Liver (tissue), 8 donors: ENCODE measurements at regions not wholly inside any gene's neighbourhood (a gene's known extent, or its start where the extent isn't known, plus 50 kb on each side); places are given as distances from the start of the nearest gene placed in this dataset.

ENCODE experiments used
- DNase-seq: peaks from one replicate; pipeline ENCODE4 v3.0.0-alpha.2; 2017; ENCODE audit warnings: low spot score
- H3K27ac ChIP-seq, 2 donors: one replicate each; pipeline ENCODE4 v1.7.0; 2013; ENCODE audit warnings: inconsistent platforms in 2 of 2, low read length in 2 of 2, control low read depth in 1 of 2, low read depth in 1 of 2, mild to moderate bottlenecking in 1 of 2
- H3K27me3 ChIP-seq, 4 donors: one replicate each; pipeline versions ENCODE4 v1.6.1 to v1.7.0; 2013; ENCODE audit warnings: low read length in 3 of 4, inconsistent platforms in 1 of 4, mild to moderate bottlenecking in 1 of 4, moderate library complexity in 1 of 4; ENCODE audit not compliant: control insufficient read depth in 4 of 4, insufficient read depth in 4 of 4
- H3K36me3 ChIP-seq, 4 donors: one replicate each; pipeline versions ENCODE4 v1.6.1 to v1.7.0; 2013; ENCODE audit warnings: low read length in 3 of 4, mild to moderate bottlenecking in 3 of 4, low read depth in 1 of 4, moderate library complexity in 1 of 4; ENCODE audit not compliant: control insufficient read depth in 4 of 4, insufficient read depth in 3 of 4
- H3K4me1 ChIP-seq, 4 donors: one replicate each; pipeline versions ENCODE4 v1.6.1 to v1.7.0; 2013; ENCODE audit warnings: low read length in 3 of 4, mild to moderate bottlenecking in 3 of 4, moderate library complexity in 1 of 4; ENCODE audit not compliant: control insufficient read depth in 4 of 4, insufficient read depth in 4 of 4
- H3K4me3 ChIP-seq, 3 donors: one replicate each; pipeline versions ENCODE4 v1.6.1 to v1.7.0; 2013; ENCODE audit warnings: low read length in 3 of 3, control low read depth in 1 of 3, low read depth in 1 of 3, mild to moderate bottlenecking in 1 of 3
- H3K9ac ChIP-seq, 2 donors: one replicate each; pipeline ENCODE4 v1.7.0; 2013; ENCODE audit warnings: low read length in 2 of 2, mild to moderate bottlenecking in 2 of 2, moderate library complexity in 2 of 2, control low read depth in 1 of 2, low read depth in 1 of 2
- H3K9me3 ChIP-seq, 4 donors: one replicate each; pipeline versions ENCODE4 v1.6.1 to v1.7.0; 2013; ENCODE audit warnings: low read length in 3 of 4; ENCODE audit not compliant: control insufficient read depth in 4 of 4
- ATF3 ChIP-seq: IDR thresholded peaks from 2 replicates; pipeline ENCODE4 v1.6.1; 2016; ENCODE audit warnings: antibody characterized with exemption
- EGR1 ChIP-seq, 2 donors: IDR thresholded peaks; 2 replicates each; pipeline ENCODE4 v1.6.1; 2016 to 2018; ENCODE audit warnings: antibody characterized with exemption in 2 of 2, low read depth in 2 of 2
- FOXA1 ChIP-seq: IDR thresholded peaks from 2 replicates; pipeline ENCODE4 v1.6.1; 2016; ENCODE audit warnings: antibody characterized with exemption
- FOXA2 ChIP-seq: IDR thresholded peaks from 2 replicates; pipeline ENCODE4 v1.6.1; 2016; ENCODE audit warnings: antibody characterized with exemption
- GABPA ChIP-seq, 2 donors: IDR thresholded peaks in 1 of 2; conservative IDR thresholded peaks in 1 of 2; 2 replicates each; pipeline ENCODE4 v1.6.1; 2016; ENCODE audit warnings: antibody characterized with exemption in 2 of 2, mild to moderate bottlenecking in 1 of 2, moderate library complexity in 1 of 2
- HNF4A ChIP-seq, 2 donors: conservative IDR thresholded peaks; 2 replicates each; pipeline ENCODE4 v1.6.1; 2016; ENCODE audit warnings: antibody characterized with exemption in 2 of 2, mild to moderate bottlenecking in 2 of 2
- HNF4G ChIP-seq: IDR thresholded peaks from 2 replicates; pipeline ENCODE4 v1.6.1; 2016; ENCODE audit warnings: antibody characterized with exemption
- JUND ChIP-seq, 2 donors: IDR thresholded peaks; 2 replicates each; pipeline ENCODE4 v1.6.1; 2016; ENCODE audit warnings: antibody characterized with exemption in 2 of 2
- NR2F2 ChIP-seq: IDR thresholded peaks from 2 replicates; pipeline ENCODE4 v1.6.1; 2016; ENCODE audit warnings: antibody characterized with exemption
- RAD21 ChIP-seq, 2 donors: IDR thresholded peaks; 2 replicates each; pipeline ENCODE4 v1.6.1; 2016; ENCODE audit warnings: antibody characterized with exemption in 2 of 2, mild to moderate bottlenecking in 2 of 2
- RXRA ChIP-seq, 2 donors: IDR thresholded peaks; 2 replicates each; pipeline ENCODE4 v1.6.1; 2017 to 2018; ENCODE audit warnings: antibody characterized with exemption in 2 of 2, mild to moderate bottlenecking in 1 of 2
- SP1 ChIP-seq: IDR thresholded peaks from 2 replicates; pipeline ENCODE4 v1.6.1; 2018; ENCODE audit warnings: antibody characterized with exemption, mild to moderate bottlenecking
- TAF1 ChIP-seq: conservative IDR thresholded peaks from 2 replicates; pipeline ENCODE4 v1.6.1; 2016; ENCODE audit warnings: antibody characterized with exemption, mild to moderate bottlenecking
- YY1 ChIP-seq: IDR thresholded peaks from 2 replicates; pipeline ENCODE4 v1.6.1; 2016; ENCODE audit warnings: antibody characterized with exemption, mild to moderate bottlenecking
- WGBS: extraction: QIAGEN DNeasy Blood & Tissue Kit; methylation state at CpG from one replicate; pipeline ENCODE4 v1.1.7; 2013; 5-methylcytosine and 5-hydroxymethylcytosine counted together
- TF ChIP-seq, protein P1 (sequence below): fragments of 150-350 bp; IDR thresholded peaks from 2 replicates; pipeline ENCODE4 v1.5.1; 2017; ENCODE audit warnings: improper control_type of control experiment, low read depth, low read length; ENCODE audit not compliant: missing input control
- TF ChIP-seq, protein P2 (sequence below): IDR thresholded peaks from 2 replicates; pipeline ENCODE4 v1.6.1; 2016; ENCODE audit warnings: antibody characterized with exemption, mild to moderate bottlenecking
- TF ChIP-seq, protein P3 (sequence below): IDR thresholded peaks from 2 replicates; pipeline ENCODE4 v1.6.1; 2016; ENCODE audit warnings: antibody characterized with exemption
- TF ChIP-seq, protein P4 (sequence below): IDR thresholded peaks from 2 replicates; pipeline ENCODE4 v1.6.1; 2016; ENCODE audit warnings: antibody characterized with exemption
- donor health status: healthy.
- donor health status: healthy.
- donor health status: healthy.
- donor health status: healthy.
- donor health status: healthy.

GRCh38 chr1:195193134-195193533, 1415.1 kb downstream of the KCNT2 start:
- Histone ChIP-seq H3K27ac (no peak overlapping the region), H3K9ac (no peak overlapping the region), H3K36me3 (no peaks in the 10 kb centered on the region), H3K27me3 (no peaks in the 10 kb centered on the region), H3K4me3 (no peak overlapping the region), H3K4me1 (no peaks in the 10 kb centered on the region), H3K9me3 (no peaks in the 10 kb centered on the region)
- no peak for DNase-seq
- WGBS, result 69% methylated on average over 3 of the region's 3 CpGs
- TF ChIP-seq JUND (IDR thresholded peaks at IDR 0.05), result no peak
- no peak for TF ChIP-seq RXRA (IDR thresholded peaks at IDR 0.05)
- TF ChIP-seq ATF3, result no peak
- TF ChIP-seq NR2F2, result no peak
- TF ChIP-seq, protein P1, sequence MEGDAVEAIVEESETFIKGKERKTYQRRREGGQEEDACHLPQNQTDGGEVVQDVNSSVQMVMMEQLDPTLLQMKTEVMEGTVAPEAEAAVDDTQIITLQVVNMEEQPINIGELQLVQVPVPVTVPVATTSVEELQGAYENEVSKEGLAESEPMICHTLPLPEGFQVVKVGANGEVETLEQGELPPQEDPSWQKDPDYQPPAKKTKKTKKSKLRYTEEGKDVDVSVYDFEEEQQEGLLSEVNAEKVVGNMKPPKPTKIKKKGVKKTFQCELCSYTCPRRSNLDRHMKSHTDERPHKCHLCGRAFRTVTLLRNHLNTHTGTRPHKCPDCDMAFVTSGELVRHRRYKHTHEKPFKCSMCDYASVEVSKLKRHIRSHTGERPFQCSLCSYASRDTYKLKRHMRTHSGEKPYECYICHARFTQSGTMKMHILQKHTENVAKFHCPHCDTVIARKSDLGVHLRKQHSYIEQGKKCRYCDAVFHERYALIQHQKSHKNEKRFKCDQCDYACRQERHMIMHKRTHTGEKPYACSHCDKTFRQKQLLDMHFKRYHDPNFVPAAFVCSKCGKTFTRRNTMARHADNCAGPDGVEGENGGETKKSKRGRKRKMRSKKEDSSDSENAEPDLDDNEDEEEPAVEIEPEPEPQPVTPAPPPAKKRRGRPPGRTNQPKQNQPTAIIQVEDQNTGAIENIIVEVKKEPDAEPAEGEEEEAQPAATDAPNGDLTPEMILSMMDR, result no peak
- TF ChIP-seq RAD21 (IDR thresholded peaks at IDR 0.05), result no peak
- no peak for TF ChIP-seq FOXA2
- TF ChIP-seq, protein P2, sequence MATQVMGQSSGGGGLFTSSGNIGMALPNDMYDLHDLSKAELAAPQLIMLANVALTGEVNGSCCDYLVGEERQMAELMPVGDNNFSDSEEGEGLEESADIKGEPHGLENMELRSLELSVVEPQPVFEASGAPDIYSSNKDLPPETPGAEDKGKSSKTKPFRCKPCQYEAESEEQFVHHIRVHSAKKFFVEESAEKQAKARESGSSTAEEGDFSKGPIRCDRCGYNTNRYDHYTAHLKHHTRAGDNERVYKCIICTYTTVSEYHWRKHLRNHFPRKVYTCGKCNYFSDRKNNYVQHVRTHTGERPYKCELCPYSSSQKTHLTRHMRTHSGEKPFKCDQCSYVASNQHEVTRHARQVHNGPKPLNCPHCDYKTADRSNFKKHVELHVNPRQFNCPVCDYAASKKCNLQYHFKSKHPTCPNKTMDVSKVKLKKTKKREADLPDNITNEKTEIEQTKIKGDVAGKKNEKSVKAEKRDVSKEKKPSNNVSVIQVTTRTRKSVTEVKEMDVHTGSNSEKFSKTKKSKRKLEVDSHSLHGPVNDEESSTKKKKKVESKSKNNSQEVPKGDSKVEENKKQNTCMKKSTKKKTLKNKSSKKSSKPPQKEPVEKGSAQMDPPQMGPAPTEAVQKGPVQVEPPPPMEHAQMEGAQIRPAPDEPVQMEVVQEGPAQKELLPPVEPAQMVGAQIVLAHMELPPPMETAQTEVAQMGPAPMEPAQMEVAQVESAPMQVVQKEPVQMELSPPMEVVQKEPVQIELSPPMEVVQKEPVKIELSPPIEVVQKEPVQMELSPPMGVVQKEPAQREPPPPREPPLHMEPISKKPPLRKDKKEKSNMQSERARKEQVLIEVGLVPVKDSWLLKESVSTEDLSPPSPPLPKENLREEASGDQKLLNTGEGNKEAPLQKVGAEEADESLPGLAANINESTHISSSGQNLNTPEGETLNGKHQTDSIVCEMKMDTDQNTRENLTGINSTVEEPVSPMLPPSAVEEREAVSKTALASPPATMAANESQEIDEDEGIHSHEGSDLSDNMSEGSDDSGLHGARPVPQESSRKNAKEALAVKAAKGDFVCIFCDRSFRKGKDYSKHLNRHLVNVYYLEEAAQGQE, result no peak
- TF ChIP-seq, protein P3, sequence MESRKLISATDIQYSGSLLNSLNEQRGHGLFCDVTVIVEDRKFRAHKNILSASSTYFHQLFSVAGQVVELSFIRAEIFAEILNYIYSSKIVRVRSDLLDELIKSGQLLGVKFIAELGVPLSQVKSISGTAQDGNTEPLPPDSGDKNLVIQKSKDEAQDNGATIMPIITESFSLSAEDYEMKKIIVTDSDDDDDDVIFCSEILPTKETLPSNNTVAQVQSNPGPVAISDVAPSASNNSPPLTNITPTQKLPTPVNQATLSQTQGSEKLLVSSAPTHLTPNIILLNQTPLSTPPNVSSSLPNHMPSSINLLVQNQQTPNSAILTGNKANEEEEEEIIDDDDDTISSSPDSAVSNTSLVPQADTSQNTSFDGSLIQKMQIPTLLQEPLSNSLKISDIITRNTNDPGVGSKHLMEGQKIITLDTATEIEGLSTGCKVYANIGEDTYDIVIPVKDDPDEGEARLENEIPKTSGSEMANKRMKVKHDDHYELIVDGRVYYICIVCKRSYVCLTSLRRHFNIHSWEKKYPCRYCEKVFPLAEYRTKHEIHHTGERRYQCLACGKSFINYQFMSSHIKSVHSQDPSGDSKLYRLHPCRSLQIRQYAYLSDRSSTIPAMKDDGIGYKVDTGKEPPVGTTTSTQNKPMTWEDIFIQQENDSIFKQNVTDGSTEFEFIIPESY, result no peak
- TF ChIP-seq EGR1 (IDR thresholded peaks at IDR 0.05; ENCODE audit: low read depth in 2 of 2), result no peak
- no peak for TF ChIP-seq TAF1
- TF ChIP-seq YY1, result no peak
- no peak for TF ChIP-seq FOXA1
- no peak for TF ChIP-seq HNF4G
- TF ChIP-seq, protein P4, sequence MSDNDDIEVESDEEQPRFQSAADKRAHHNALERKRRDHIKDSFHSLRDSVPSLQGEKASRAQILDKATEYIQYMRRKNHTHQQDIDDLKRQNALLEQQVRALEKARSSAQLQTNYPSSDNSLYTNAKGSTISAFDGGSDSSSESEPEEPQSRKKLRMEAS, result no peak
- no peak for TF ChIP-seq GABPA (IDR thresholded peaks at IDR 0.05 in 1 of 2, conservative IDR thresholded peaks at IDR 0.05 in 1 of 2)
- no peak for TF ChIP-seq SP1
- no peak for TF ChIP-seq HNF4A (conservative IDR thresholded peaks at IDR 0.05)
